ENCODE measurements at regions not wholly inside any gene's neighbourhood (a gene's known extent, or its start where the extent isn't known, plus 50 kb on each side); places are given as distances from the start of the nearest gene placed in this dataset.

GRCh38 chr6:4383910-4384638 is 248.7 kb upstream of the ECI2 start:
- WGBS, 2 donors (ENCODE audit: low coverage in 1 of 2): 82 to 83% methylated on average over 5 to 11 of the region's 11 CpGs

GRCh38 chr6:4382362-4382853 is 247.0 kb upstream of the ECI2 start:
- no peak for DNase-seq
- 82% methylated on average over 3 of the region's 3 CpGs; no CpG with 5 or more reads in 1 of the 2 donors for WGBS, 2 donors (ENCODE audit: low coverage in 1 of 2)
- in situ Hi-C loops (cut with MboI; ENCODE audit: low pct_ligation_motif_present in 1 of 4, low pct_unique_long_range_greater_than_20kb in 1 of 4, low sequenced_read_pairs in 3 of 4) (no loop called here), intact Hi-C loops (cut with DNase I; ENCODE audit: low total_unique reads) (no loop called here)
- no peak overlapping the region for H3K27ac ChIP-seq
- H3K27me3 ChIP-seq: no peaks in the 10 kb centered on the region
- H3K4me3 ChIP-seq: no peak overlapping the region
- H3K4me1 ChIP-seq: no peaks in the 10 kb centered on the region
- no peak for TF ChIP-seq CTCF (IDR thresholded peaks at IDR 0.05)
- no peaks in the 10 kb centered on the region for H3K36me3 ChIP-seq
- H3K9me3 ChIP-seq: peaks cover 15 to 20% of the 10 kb centered on the region in 2 donors

More at GRCh38 chr6:4383910-4384638, 248.7 kb upstream of the ECI2 start:
- no peaks in the 10 kb centered on the region for H3K36me3 ChIP-seq
- H3K4me1 ChIP-seq: no peaks in the 10 kb centered on the region
- in situ Hi-C loops (cut with MboI; ENCODE audit: low pct_ligation_motif_present in 1 of 4, low pct_unique_long_range_greater_than_20kb in 1 of 4, low sequenced_read_pairs in 3 of 4): no loop called here
- DNase-seq: no peak
- TF ChIP-seq POLR2A (IDR thresholded peaks at IDR 0.05) (no peak), POLR2AphosphoS5 (IDR thresholded peaks at IDR 0.05) (no peak), EP300 (IDR thresholded peaks at IDR 0.05; ENCODE audit: low read depth) (no peak), CTCF (IDR thresholded peaks at IDR 0.05) (no peak)
- intact Hi-C loops (cut with DNase I; ENCODE audit: low total_unique reads): no loop called here
- no peaks in the 10 kb centered on the region for H3K27me3 ChIP-seq
- no peak overlapping the region for H3K4me3 ChIP-seq
- no peak overlapping the region for H3K27ac ChIP-seq
- peaks cover 15 to 20% of the 10 kb centered on the region in 2 donors for H3K9me3 ChIP-seq

- H3K9me3 ChIP-seq: peaks cover 15 to 20% of the 10 kb centered on the region in 2 donors
- H3K36me3 ChIP-seq: no peaks in the 10 kb centered on the region
- in situ Hi-C loops (cut with MboI; ENCODE audit: low pct_ligation_motif_present in 1 of 4, low pct_unique_long_range_greater_than_20kb in 1 of 4, low sequenced_read_pairs in 3 of 4): no loop called here
- 68 to 83% methylated on average over 2 to 4 of the region's 4 CpGs for WGBS, 2 donors (ENCODE audit: low coverage in 1 of 2)
- H3K4me1 ChIP-seq: no peaks in the 10 kb centered on the region
- no peak overlapping the region for H3K27ac ChIP-seq
- intact Hi-C loops (cut with DNase I; ENCODE audit: low total_unique reads): no loop called here
- no peak for TF ChIP-seq EP300 (IDR thresholded peaks at IDR 0.05; ENCODE audit: low read depth)
- TF ChIP-seq POLR2A (IDR thresholded peaks at IDR 0.05): no peak
- no peak for TF ChIP-seq POLR2AphosphoS5 (IDR thresholded peaks at IDR 0.05)
- TF ChIP-seq CTCF (IDR thresholded peaks at IDR 0.05): no peak
- no peak overlapping the region for H3K4me3 ChIP-seq
- no peaks in the 10 kb centered on the region for H3K27me3 ChIP-seq
- DNase-seq: no peak
Observed at GRCh38 chr6:4381381-4381780, 246.0 kb upstream of the ECI2 start.

GRCh38 chr6:4380881-4381281 is 245.5 kb upstream of the ECI2 start:
- Histone ChIP-seq H3K9me3 (peaks cover 15 to 20% of the 10 kb centered on the region in 2 donors), H3K4me3 (no peak overlapping the region), H3K27me3 (no peaks in the 10 kb centered on the region), H3K4me1 (no peaks in the 10 kb centered on the region), H3K27ac (no peak overlapping the region), H3K36me3 (no peaks in the 10 kb centered on the region)
- TF ChIP-seq CTCF (IDR thresholded peaks at IDR 0.05): no peak
- TF ChIP-seq POLR2A (IDR thresholded peaks at IDR 0.05): no peak
- no peak for TF ChIP-seq POLR2AphosphoS5 (IDR thresholded peaks at IDR 0.05)
- no peak for TF ChIP-seq EP300 (IDR thresholded peaks at IDR 0.05; ENCODE audit: low read depth)
- in situ Hi-C loops (cut with MboI; ENCODE audit: low pct_ligation_motif_present in 1 of 4, low pct_unique_long_range_greater_than_20kb in 1 of 4, low sequenced_read_pairs in 3 of 4): no loop called here
- DNase-seq: no peak
- intact Hi-C loops (cut with DNase I; ENCODE audit: low total_unique reads): no loop called here
- 42 to 74% methylated on average over 2 to 7 of the region's 7 CpGs for WGBS, 2 donors (ENCODE audit: low coverage in 1 of 2)

Measured in transverse colon (tissue), 4 donors.